ENCODE measurements at regions not wholly inside any gene's neighbourhood (a gene's known extent, or its start where the extent isn't known, plus 50 kb on each side); places are given as distances from the start of the nearest gene placed in this dataset.
A peak's percentile ranks its signal among the peaks of the same experiment; 100 is the strongest.

- H3K36me3 ChIP-seq (ENCODE audit: control insufficient read depth, insufficient read depth, low read length): no peaks in the 10 kb centered on the region
- FAIRE-seq (no peak), DNase-seq (ENCODE audit: low read depth) (no peak)
- no peaks in the 10 kb centered on the region for H3K27me3 ChIP-seq (ENCODE audit: control insufficient read depth, insufficient read depth, low read length)
- H3K4me3 ChIP-seq (ENCODE audit: low read depth, low read length): no peak overlapping the region
- no peak for TF ChIP-seq CTCF (IDR thresholded peaks at IDR 0.05; ENCODE audit: insufficient read depth, low read length, severe bottlenecking)
These were observed 250.9 kb downstream of the DCDC2C start for GRCh38 chr2:3954261-3954660.

- Histone ChIP-seq H3K36me3 (ENCODE audit: control insufficient read depth, insufficient read depth, low read length) (no peaks in the 10 kb centered on the region), H3K27me3 (ENCODE audit: control insufficient read depth, insufficient read depth, low read length) (no peaks in the 10 kb centered on the region), H3K4me3 (ENCODE audit: low read depth, low read length) (no peak overlapping the region)
- DNase-seq (ENCODE audit: low read depth) (no peak), FAIRE-seq (no peak)
- TF ChIP-seq CTCF (IDR thresholded peaks at IDR 0.05; ENCODE audit: insufficient read depth, low read length, severe bottlenecking): no peak
These were observed 253.0 kb downstream of the DCDC2C start for GRCh38 chr2:3956406-3956805.

GRCh38 chr2:3956892-3957291 lies 253.5 kb downstream of the DCDC2C start:
- Histone ChIP-seq H3K27me3 (ENCODE audit: control insufficient read depth, insufficient read depth, low read length) (no peaks in the 10 kb centered on the region), H3K4me3 (ENCODE audit: low read depth, low read length) (no peak overlapping the region), H3K36me3 (ENCODE audit: control insufficient read depth, insufficient read depth, low read length) (no peaks in the 10 kb centered on the region)
- no peak for FAIRE-seq
- TF ChIP-seq CTCF (IDR thresholded peaks at IDR 0.05; ENCODE audit: insufficient read depth, low read length, severe bottlenecking): no peak
- no peak for DNase-seq (ENCODE audit: low read depth)

- H3K4me3 ChIP-seq (ENCODE audit: low read depth, low read length): no peak overlapping the region
- H3K36me3 ChIP-seq (ENCODE audit: control insufficient read depth, insufficient read depth, low read length): no peaks in the 10 kb centered on the region
- TF ChIP-seq CTCF (IDR thresholded peaks at IDR 0.05; ENCODE audit: insufficient read depth, low read length, severe bottlenecking): no peak
- no peaks in the 10 kb centered on the region for H3K27me3 ChIP-seq (ENCODE audit: control insufficient read depth, insufficient read depth, low read length)
- FAIRE-seq (no peak), DNase-seq (ENCODE audit: low read depth) (no peak)
These were observed 255.1 kb downstream of the DCDC2C start for GRCh38 chr2:3958465-3958864.

GRCh38 chr2:3958969-3959368 lies 255.6 kb downstream of the DCDC2C start:
- FAIRE-seq: no peak
- TF ChIP-seq CTCF (IDR thresholded peaks at IDR 0.05; ENCODE audit: insufficient read depth, low read length, severe bottlenecking): no peak
- Histone ChIP-seq H3K27me3 (ENCODE audit: control insufficient read depth, insufficient read depth, low read length) (no peaks in the 10 kb centered on the region), H3K4me3 (ENCODE audit: low read depth, low read length) (no peak overlapping the region), H3K36me3 (ENCODE audit: control insufficient read depth, insufficient read depth, low read length) (no peaks in the 10 kb centered on the region)
- DNase-seq (ENCODE audit: low read depth): no peak

GRCh38 chr2:3959372-3959771 lies 256.0 kb downstream of the DCDC2C start:
- DNase-seq (ENCODE audit: low read depth) (peak; percentile 23), FAIRE-seq (no peak)
- no peaks in the 10 kb centered on the region for H3K27me3 ChIP-seq (ENCODE audit: control insufficient read depth, insufficient read depth, low read length)
- no peaks in the 10 kb centered on the region for H3K36me3 ChIP-seq (ENCODE audit: control insufficient read depth, insufficient read depth, low read length)
- H3K4me3 ChIP-seq (ENCODE audit: low read depth, low read length): no peak overlapping the region
- peak; percentile 66 for TF ChIP-seq CTCF (IDR thresholded peaks at IDR 0.05; ENCODE audit: insufficient read depth, low read length, severe bottlenecking)
